LNCaP clone FGC (cell line): ENCODE measurements at regions not wholly inside any gene's neighbourhood (a gene's known extent, or its start where the extent isn't known, plus 50 kb on each side); places are given as distances from the start of the nearest gene placed in this dataset.

Experiments
- DNase-seq: peaks from one replicate; pipeline ENCODE4 v3.0.0-alpha.2; 2011; ENCODE audit warnings: low read depth
- H3K4me3 ChIP-seq: 2 replicates; pipeline ENCODE4 v1.5.1; 2011; ENCODE audit warnings: mild to moderate bottlenecking, low read depth, low read length, control low read depth
- TF ChIP-seq, protein P1 (sequence below): IDR thresholded peaks from 2 replicates; pipeline ENCODE4 v1.5.1; 2012; ENCODE audit warnings: mild to moderate bottlenecking; ENCODE audit not compliant: control insufficient read depth, insufficient read depth; ENCODE audit errors: extremely low read depth

GRCh38 chr15:46879032-46879770, 838.1 kb upstream of the SEMA6D start:
- H3K4me3 ChIP-seq, result no peak overlapping the region
- TF ChIP-seq, protein P1, sequence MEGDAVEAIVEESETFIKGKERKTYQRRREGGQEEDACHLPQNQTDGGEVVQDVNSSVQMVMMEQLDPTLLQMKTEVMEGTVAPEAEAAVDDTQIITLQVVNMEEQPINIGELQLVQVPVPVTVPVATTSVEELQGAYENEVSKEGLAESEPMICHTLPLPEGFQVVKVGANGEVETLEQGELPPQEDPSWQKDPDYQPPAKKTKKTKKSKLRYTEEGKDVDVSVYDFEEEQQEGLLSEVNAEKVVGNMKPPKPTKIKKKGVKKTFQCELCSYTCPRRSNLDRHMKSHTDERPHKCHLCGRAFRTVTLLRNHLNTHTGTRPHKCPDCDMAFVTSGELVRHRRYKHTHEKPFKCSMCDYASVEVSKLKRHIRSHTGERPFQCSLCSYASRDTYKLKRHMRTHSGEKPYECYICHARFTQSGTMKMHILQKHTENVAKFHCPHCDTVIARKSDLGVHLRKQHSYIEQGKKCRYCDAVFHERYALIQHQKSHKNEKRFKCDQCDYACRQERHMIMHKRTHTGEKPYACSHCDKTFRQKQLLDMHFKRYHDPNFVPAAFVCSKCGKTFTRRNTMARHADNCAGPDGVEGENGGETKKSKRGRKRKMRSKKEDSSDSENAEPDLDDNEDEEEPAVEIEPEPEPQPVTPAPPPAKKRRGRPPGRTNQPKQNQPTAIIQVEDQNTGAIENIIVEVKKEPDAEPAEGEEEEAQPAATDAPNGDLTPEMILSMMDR, result no peak
- DNase-seq, result no peak

GRCh38 chr15:46880791-46881190, 836.5 kb upstream of the SEMA6D start:
- TF ChIP-seq, protein P1, result no peak
- DNase-seq, result no peak
- no peak overlapping the region for H3K4me3 ChIP-seq

DNA sequence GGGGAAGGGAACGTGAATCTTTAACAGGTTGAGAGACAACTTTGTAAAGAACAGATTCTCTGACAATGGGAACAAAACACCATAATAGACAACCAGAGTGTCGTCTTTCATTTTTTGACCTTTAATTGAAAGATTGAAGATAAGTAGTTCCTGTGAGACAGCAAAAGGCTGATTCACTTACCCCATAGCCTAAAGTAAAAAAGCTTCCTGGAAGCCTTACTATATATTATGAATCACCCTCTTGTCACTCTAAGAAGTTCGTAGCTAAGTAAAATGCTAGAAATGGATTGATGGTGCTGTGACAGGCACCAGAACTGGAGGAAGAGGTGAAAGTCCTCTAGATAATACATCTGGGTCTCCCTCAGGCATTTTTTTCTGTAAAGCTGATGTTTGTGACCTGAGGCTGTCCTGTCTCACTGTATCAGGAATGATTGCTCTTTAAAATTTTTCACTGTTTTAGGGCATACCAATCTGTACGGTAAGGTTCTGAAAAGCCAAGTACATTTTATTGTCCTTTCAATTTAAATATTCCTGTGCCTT, 824.6 kb upstream of the SEMA6D start:
- no peak for DNase-seq
- H3K4me3 ChIP-seq, result no peak overlapping the region
- TF ChIP-seq, protein P1, result no peak

- TF ChIP-seq, protein P1, result no peak
- DNase-seq, result no peak
- H3K4me3 ChIP-seq, result no peak overlapping the region
These were observed 822.7 kb upstream of the SEMA6D start for GRCh38 chr15:46894644-46895043.

- no peak for DNase-seq
- TF ChIP-seq, protein P1, result no peak
- no peak overlapping the region for H3K4me3 ChIP-seq
These were observed 820.0 kb upstream of the SEMA6D start for GRCh38 chr15:46897266-46897665.

DNA sequence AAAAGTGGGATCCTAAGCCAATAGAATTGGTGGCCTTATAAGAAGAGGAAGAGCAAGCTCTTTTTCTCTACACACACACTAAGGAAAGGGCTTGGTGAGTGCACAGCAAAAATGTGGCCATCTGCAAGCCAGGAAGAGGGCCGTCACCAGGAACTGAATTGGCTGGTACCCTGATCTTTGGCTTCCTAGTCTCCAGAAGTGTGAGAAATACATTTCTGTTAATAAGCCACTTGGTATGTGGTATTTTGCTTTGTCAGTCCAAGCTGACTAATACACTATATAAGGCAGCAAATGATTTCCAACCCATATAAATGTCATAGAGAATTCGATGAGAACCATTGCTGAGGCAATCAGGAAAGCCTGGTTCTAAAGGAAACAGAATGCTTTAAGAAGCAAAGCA, 816.3 kb upstream of the SEMA6D start:
- TF ChIP-seq, protein P1, result no peak
- DNase-seq, result no peak
- H3K4me3 ChIP-seq, result no peak overlapping the region
